WTC11 (cell line): ENCODE measurements at regions not wholly inside any gene's neighbourhood (a gene's known extent, or its start where the extent isn't known, plus 50 kb on each side); places are given as distances from the start of the nearest gene placed in this dataset.

Experiments
- ATAC-seq: fragments of 200-7000 bp; cut with Tn5 transposase; 2 replicates; pipeline ENCODE4 v1.10.0; 2021; ENCODE audit warnings: mild to moderate bottlenecking, moderate library complexity
- CTCF ChIA-PET: fragments of 300-600 bp; sonication (Branson Sonifier 250); formaldehyde crosslinking; loops from one replicate; lab custom pipeline; 2021; ENCODE audit warnings: antibody characterized with exemption; lab: Charles Lee
- POLR2A ChIA-PET: fragments of 350-600 bp; sonication (Branson Sonifier 250); formaldehyde crosslinking; loops from one replicate; lab custom pipeline; 2021; ENCODE audit warnings: antibody characterized with exemption; lab: Charles Lee
- DNase-seq: peaks from one replicate; pipeline ENCODE4 v3.0.0; 2021; ENCODE audit warnings: low spot score
- H3K27ac Mint-ChIP-seq: 2 replicates; pipeline ENCODE4 v1.8.0; 2021; ENCODE audit warnings: mixed read lengths
- H3K27me3 Mint-ChIP-seq: 2 replicates; pipeline ENCODE4 v1.8.0; 2021; ENCODE audit warnings: low read depth, mild to moderate bottlenecking, moderate library complexity, mixed read lengths
- H3K36me3 Mint-ChIP-seq: 2 replicates; pipeline ENCODE4 v1.8.0; 2021; ENCODE audit warnings: mixed read lengths
- H3K4me1 Mint-ChIP-seq: 2 replicates; pipeline ENCODE4 v1.8.0; 2022; ENCODE audit warnings: mixed read lengths
- H3K4me3 Mint-ChIP-seq: 2 replicates; pipeline ENCODE4 v1.8.0; 2021; ENCODE audit warnings: mild to moderate bottlenecking, moderate library complexity, mixed read lengths
- H3K9me3 Mint-ChIP-seq: 2 replicates; pipeline ENCODE4 v1.8.0; 2021; ENCODE audit warnings: mixed read lengths
- AFF4 ChIP-seq: sonication (generic); formaldehyde crosslinking; IDR thresholded peaks from 2 replicates; pipeline ENCODE4 v1.8.1; 2023; ENCODE audit warnings: mild to moderate bottlenecking, missing genetic modification reagents, borderline replicate concordance
- ATF1 ChIP-seq: sonication (generic); formaldehyde crosslinking; IDR thresholded peaks from 2 replicates; pipeline ENCODE4 v1.8.1; 2023; ENCODE audit warnings: mild to moderate bottlenecking, moderate library complexity, missing genetic modification reagents
- CDX4 ChIP-seq: fragments of 250-450 bp; sonication (Bioruptor Pico); IDR thresholded peaks from 2 replicates; pipeline ENCODE4 v1.9.0; 2021; ENCODE audit warnings: moderate library complexity, mild to moderate bottlenecking, inconsistent platforms, borderline replicate concordance
- E2F4 ChIP-seq: sonication (generic); formaldehyde crosslinking; IDR thresholded peaks from 2 replicates; pipeline ENCODE4 v1.8.1; 2022; ENCODE audit warnings: low read depth, mild to moderate bottlenecking, moderate library complexity, missing genetic modification reagents, borderline replicate concordance
- FOXP1 ChIP-seq: sonication (generic); formaldehyde crosslinking; IDR thresholded peaks from 2 replicates; pipeline ENCODE4 v1.8.0; 2022; ENCODE audit warnings: missing genetic modification reagents, mild to moderate bottlenecking, moderate library complexity, borderline replicate concordance
- FOXP4 ChIP-seq: sonication (generic); formaldehyde crosslinking; IDR thresholded peaks from 2 replicates; pipeline ENCODE4 v1.8.0; 2022; ENCODE audit warnings: mild to moderate bottlenecking, missing genetic modification reagents
- GABPB1 ChIP-seq: sonication (generic); formaldehyde crosslinking; IDR thresholded peaks from 2 replicates; pipeline ENCODE4 v1.8.1; 2023; ENCODE audit warnings: mild to moderate bottlenecking, missing genetic modification reagents
- GTF2I ChIP-seq: fragments of 250-450 bp; sonication (Bioruptor Pico); conservative IDR thresholded peaks from 2 replicates; pipeline ENCODE4 v1.4.0; 2021; ENCODE audit warnings: mild to moderate bottlenecking
- IRF1 ChIP-seq: sonication (generic); formaldehyde crosslinking; IDR thresholded peaks from 2 replicates; pipeline ENCODE4 v1.8.0; 2023; ENCODE audit warnings: missing genetic modification reagents
- IRF2 ChIP-seq: sonication (generic); formaldehyde crosslinking; IDR thresholded peaks from 2 replicates; pipeline ENCODE4 v1.8.0; 2022; ENCODE audit warnings: low read depth, missing genetic modification reagents, borderline replicate concordance
- JAZF1 ChIP-seq: fragments of 250-450 bp; sonication (Bioruptor Pico); IDR thresholded peaks from 2 replicates; pipeline ENCODE4 v1.9.0; 2021; ENCODE audit warnings: moderate library complexity, mild to moderate bottlenecking, inconsistent platforms
- JUN ChIP-seq: sonication (generic); formaldehyde crosslinking; IDR thresholded peaks from 2 replicates; pipeline ENCODE4 v1.8.0; 2023; ENCODE audit warnings: mild to moderate bottlenecking, missing genetic modification reagents
- KAT7 ChIP-seq: sonication (generic); formaldehyde crosslinking; IDR thresholded peaks from 2 replicates; pipeline ENCODE4 v1.8.1; 2023; ENCODE audit warnings: missing genetic modification reagents, mild to moderate bottlenecking, borderline replicate concordance
- NFATC4 ChIP-seq: fragments of 250-450 bp; sonication (Bioruptor Pico); IDR thresholded peaks from 2 replicates; pipeline ENCODE4 v1.9.0; 2021; ENCODE audit warnings: mild to moderate bottlenecking
- NFYB ChIP-seq: sonication (generic); formaldehyde crosslinking; conservative IDR thresholded peaks from 2 replicates; pipeline ENCODE4 v1.8.0; 2022; ENCODE audit warnings: low read depth, missing genetic modification reagents
- NR3C1 ChIP-seq: sonication (generic); formaldehyde crosslinking; conservative IDR thresholded peaks from 2 replicates; pipeline ENCODE4 v1.8.1; 2023; ENCODE audit warnings: low read depth, mild to moderate bottlenecking, missing genetic modification reagents
- ZNF281 ChIP-seq: sonication (generic); formaldehyde crosslinking; IDR thresholded peaks from 2 replicates; pipeline ENCODE4 v1.8.0; 2023; ENCODE audit warnings: mild to moderate bottlenecking, missing genetic modification reagents
- ZNF423 ChIP-seq: fragments of 250-450 bp; sonication (Bioruptor Pico); IDR thresholded peaks from 2 replicates; pipeline ENCODE4 v2.1.2; 2022; ENCODE audit warnings: mild to moderate bottlenecking, moderate library complexity
- ZNF425 ChIP-seq: fragments of 250-450 bp; sonication (Bioruptor Pico); conservative IDR thresholded peaks from 2 replicates; pipeline ENCODE4 v1.9.0; 2021; ENCODE audit warnings: mild to moderate bottlenecking
- ZNF512 ChIP-seq: sonication (generic); formaldehyde crosslinking; IDR thresholded peaks from 2 replicates; pipeline ENCODE4 v1.8.1; 2022; ENCODE audit warnings: missing genetic modification reagents, borderline replicate concordance

- TF ChIP-seq AFF4 (no peak), ZNF423 (CRISPR knock-in tag) (no peak), NFATC4 (no peak), KAT7 (CRISPR knock-in tag) (no peak), JUN (no peak), ZNF512 (CRISPR knock-in tag) (no peak), IRF2 (CRISPR knock-in tag) (no peak), NFYB (CRISPR knock-in tag) (no peak), ZNF281 (CRISPR knock-in tag) (no peak), NR3C1 (CRISPR knock-in tag) (no peak), GTF2I (CRISPR knock-in tag) (no peak), GABPB1 (CRISPR knock-in tag) (no peak), ATF1 (no peak), FOXP1 (no peak), IRF1 (CRISPR knock-in tag) (no peak), JAZF1 (CRISPR knock-in tag) (no peak)
These were observed 160.2 kb downstream of the MRPL14 start (continued) for GRCh38 chr6:43966853-43967718.

GRCh38 chr6:43966374-43966658 is 160.9 kb downstream of the MRPL14 start:
- no peak for ATAC-seq
- no peak for DNase-seq
- no peaks in the 10 kb centered on the region for H3K36me3 Mint-ChIP-seq
- H3K4me1 Mint-ChIP-seq: peaks cover 27% of the 10 kb centered on the region
- ChIA-PET POLR2A (no interaction called here), CTCF (interaction anchor here (0.6 to 3.0 kb wide), 3 partner anchors 13 to 97 kb away, joined by 4 to 12 read pairs (median 5); no protein-coding TSS in a partner anchor)
- no peaks in the 10 kb centered on the region for H3K9me3 Mint-ChIP-seq
- H3K27ac Mint-ChIP-seq: no peak overlapping the region; the same call in 1 of the 2 replicates
- no peak overlapping the region for H3K4me3 Mint-ChIP-seq
- H3K27me3 Mint-ChIP-seq: peaks cover 3% of the 10 kb centered on the region; the same call in 1 of the 2 replicates
- TF ChIP-seq E2F4 (CRISPR knock-in tag): no peak
- no peak for TF ChIP-seq CDX4 (CRISPR knock-in tag)
- TF ChIP-seq ZNF425 (CRISPR knock-in tag): no peak
- no peak for TF ChIP-seq FOXP4 (CRISPR knock-in tag)
